HG03521 (cell line): ENCODE measurements at regions not wholly inside any gene's neighbourhood (a gene's known extent, or its start where the extent isn't known, plus 50 kb on each side); places are given as distances from the start of the nearest gene placed in this dataset.
"Not testable (repeated sequence)": the region's sequence is repeated elsewhere in the genome, so short reads cannot be mapped to it uniquely, and the experiment has no call there.

Experiments
- ATAC-seq: cut with Tn5 transposase; IDR thresholded peaks from one replicate; pipeline ENCODE4 v1.9.1; 2021; ENCODE audit warnings: mild to moderate bottlenecking, moderate library complexity; ENCODE audit not compliant: unreplicated experiment

DNA sequence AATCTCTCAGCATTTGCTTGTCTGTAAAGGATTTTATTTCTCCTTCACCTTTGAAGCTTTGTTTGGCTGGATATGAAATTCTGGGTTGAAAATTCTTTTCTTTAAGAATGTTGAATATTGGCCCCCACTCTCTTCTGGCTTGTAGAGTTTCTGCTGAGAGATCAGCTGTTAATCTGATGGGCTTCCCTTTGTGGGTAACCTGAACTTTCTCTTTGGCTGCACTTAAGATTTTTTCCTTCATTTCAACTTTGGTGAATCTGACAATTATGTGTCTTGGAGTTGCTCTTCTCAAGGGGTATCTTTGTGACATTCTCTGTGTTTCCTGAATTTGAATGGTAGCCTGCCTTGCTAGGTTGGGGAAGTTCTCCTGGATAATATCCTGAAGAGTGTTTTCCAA, 189.4 kb downstream of the TTC6 start:
- ATAC-seq = not testable (repeated sequence)

DNA sequence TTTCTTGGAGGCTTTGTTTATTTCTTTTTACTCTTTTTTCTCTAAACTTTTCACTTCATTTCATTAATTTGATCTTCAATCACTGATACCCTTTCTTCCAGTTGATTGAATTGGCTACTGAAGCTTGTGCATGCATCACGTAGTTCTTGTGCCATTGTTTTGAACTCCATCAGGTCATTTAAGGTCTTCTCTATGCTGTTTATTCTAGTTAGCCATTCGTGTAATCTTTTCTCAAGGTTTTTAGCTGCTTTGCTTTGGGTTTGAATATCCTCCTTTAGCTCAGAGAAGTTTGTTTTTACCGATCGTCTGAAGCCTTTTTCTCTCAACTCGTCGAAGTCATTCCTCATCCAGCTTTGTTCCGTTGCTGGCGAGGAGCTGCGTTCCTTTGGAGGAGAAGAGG, 189.9 kb downstream of the TTC6 start:
- ATAC-seq = not testable (repeated sequence)

DNA sequence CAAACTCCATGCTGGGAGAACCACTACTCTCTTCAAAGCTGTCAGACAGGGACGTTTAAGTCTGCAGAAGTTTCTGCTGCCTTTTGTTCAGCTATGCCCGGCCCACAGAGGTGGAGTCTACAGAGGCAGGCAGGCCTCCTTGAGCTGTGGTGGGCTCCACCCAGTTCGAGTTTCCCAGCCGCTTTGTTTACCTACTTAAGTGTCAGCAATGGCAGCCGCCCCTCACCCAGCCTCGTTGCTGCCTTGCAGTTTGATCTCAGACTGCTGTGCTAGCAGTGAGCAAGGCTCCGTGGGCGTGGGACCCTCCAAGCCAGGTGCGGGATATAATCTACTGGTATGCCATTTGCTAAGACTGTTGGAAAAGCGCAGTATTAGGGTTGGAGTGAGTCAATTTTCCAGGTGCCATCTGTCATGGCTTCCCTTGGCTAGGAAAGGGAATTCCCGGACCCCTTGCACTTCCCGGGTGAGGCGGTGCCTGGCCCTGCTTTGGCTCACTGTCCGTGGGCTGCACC, 190.7 kb downstream of the TTC6 start:
- not testable (repeated sequence) for ATAC-seq

DNA sequence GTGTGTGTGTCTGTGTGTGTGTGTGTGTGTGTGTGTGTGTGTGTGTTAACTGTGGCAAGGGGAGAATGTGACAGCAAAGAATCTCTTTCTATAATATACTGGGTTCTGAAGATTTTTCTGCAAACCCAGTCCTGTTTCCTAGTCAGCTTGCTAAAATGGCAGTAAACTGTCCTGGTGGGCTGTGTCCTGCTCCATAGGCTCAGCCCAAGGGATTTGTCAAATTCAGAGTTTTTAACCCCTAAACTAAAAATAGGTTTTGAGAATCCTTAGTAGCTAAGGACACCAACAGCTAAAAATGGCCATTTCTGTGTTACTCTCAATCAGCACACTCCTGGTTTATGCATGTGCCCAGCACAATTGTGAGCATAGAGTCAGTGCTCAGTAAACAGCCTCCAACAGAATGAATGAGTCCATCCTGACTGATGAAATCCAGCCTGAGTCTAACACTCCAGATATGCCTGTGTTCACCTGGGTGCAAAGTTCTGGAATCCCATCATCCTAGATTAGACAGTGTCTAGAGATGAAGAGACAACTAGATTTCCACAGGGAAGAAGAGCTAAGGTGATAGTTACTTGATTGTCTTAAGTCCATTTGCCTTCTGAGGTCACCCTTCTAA, 192.6 kb downstream of the TTC6 start:
- ATAC-seq = no peak

DNA sequence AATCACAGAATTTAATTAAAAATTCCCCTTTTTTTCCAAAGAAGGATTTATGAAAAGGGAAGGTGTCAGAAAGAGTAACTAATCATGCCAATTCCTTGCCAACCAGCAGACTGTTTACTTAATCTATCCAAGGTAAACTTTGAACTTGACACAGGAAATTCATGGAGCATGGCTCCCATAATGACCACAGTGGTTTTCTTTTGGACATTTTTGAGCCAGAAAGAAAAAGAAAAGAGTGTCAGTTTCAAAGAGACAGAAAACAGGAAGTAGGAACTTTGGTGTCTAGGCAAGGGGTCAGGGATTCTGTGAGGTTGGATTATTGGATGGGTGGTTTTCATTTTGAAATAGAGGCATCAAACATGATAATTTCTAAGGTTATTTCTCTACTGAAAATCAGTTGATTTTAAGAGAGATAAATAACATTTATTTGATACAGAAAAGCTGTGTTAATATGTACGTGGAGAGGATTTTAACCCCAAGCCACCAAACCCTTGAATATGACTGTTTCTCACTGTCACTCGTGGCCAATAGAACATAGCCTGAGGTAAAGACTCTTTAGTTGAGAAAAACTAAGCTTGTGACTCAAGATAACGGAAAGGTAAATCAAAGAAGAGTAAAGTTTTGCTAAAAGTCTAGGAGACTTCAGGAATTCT, 196.1 kb downstream of the TTC6 start:
- no peak for ATAC-seq

DNA sequence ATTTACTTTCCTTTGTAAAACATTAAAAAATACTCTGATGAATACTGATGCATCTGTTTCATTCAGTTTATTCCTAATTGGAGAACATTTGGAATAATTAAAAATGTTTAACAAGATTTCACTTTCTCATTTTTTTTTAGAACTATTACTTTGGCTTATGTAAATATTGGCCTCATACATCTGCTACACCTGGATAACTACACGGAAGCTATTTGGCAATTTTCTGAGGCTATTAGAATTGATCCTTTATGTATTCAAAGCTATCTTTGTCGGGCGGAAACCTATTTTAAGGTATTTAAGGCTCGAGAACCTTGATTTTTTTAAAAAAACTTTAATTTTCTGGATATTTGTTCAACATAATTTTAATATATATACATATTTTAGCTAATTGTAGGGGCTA, 196.7 kb downstream of the TTC6 start:
- no peak for ATAC-seq

DNA sequence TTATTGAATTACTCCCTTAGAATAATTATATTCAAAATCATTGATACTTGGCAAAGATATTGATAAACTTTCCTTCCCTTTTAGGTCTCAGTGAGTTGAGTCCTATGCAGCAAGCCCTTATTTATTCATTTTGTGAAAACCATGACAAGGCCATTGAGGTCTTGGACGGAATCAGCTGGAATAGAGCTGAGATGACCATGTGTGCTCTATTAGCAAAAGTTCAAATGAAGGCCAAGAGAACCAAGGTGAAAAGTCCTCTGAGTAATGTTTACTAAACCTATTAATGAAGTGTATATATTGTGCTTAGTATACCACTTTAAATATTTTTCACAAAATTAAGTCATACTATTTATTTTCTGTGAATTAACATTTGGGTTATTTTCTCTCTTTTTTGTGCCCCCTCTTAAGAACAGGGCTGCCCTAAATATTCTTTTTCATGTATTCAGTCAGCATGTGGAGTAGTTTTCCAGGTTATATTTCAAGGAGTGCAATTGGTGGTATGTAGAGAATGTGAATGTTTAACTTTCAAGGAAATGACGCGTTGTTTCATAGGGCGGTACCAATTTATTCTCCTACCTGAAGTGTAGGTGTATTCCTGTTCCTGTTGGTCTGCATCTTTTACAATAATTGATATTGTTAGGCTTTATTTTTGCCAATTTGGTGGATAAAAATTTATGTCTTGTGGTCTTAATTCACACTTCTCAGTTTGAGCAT, 201.4 kb downstream of the TTC6 start:
- no peak for ATAC-seq

DNA sequence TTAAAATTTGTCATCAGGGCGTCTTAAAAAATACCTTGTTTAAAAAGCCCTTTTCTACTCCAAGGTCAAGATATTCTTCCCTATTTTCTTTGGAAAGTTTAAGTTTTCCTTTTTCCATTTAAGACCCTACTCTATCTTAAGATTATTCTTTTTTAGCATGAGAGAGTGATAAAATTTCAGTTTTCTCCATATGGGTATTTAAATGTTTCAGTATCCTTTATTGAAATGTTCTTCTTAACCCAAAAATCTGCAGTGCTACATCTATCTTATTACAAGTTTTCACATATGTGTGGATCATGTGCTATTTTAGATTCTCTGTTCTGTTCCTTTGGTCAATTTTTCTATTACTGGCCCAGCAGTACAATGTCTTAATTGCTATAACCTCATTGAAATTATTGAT, 202.2 kb downstream of the TTC6 start:
- no peak for ATAC-seq

DNA sequence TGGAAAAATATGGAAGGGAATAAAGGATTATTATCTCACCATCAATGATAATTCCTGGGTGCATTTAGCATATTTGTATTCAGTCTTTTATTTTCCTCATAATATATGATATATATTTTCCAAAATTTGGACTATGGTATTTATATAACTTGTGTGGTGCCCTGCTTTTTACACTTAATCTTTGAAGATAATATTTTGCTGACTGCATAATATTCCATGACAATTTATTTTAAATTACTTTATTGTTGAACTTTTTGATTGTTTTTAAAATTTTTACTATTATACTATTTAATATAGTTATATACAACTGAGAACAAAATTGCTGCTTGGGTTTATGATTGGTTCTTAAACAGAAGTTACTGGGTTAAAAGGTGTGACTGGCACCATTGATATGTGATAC, 212.3 kb downstream of the TTC6 start:
- no peak for ATAC-seq

DNA sequence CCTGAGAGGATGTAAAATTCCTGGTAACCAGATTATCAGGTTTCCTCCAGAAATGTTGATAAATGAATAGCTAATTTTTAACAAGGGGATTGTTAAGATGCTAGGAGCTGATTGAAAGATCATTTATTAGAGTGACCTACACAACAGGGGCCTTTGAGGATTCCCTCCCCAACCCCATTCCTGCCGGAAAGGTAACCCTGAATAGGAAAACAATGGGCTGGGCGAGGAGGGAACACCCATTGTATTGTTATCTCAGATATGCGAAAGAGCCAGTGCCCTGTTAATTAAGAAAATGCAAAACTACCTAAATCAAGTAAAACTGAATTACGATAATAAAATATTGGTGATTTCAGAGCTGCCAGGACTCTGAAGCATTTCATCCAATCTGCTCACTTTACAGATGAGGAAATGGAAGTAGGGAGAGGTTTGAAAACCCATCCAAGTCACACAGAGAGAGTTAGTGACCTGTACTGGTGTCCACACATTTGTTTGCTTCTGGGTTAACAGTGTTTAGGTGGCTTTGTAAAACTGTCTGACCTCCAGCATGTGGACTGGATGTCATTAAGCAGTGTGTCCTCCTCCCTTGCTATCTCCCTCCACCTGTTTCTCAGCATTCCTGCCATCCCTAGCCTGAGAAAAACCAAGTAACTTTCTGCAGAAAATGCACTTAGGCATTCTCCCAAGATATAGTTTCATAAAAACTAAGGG, 214.8 kb downstream of the TTC6 start:
- ATAC-seq = no peak

DNA sequence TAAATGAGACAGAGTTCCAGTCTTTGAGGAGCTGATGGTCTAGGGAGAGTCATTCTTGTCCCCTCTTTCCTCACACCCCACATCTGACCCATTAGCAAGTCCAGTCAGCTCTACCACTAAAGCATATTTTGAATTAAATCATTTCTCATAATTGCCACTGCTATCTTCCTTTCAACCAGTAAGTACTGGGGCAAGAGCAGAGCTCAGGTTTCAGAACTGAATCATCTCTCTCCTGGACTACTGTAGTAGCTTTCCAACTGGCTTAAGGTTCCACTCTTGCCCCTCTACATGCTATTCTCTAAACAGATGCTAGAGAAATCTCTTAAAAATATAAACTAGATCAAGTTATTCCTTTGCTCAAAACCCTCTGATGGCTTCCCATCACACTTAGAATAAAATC, 218.3 kb downstream of the TTC6 start:
- ATAC-seq = no peak

DNA sequence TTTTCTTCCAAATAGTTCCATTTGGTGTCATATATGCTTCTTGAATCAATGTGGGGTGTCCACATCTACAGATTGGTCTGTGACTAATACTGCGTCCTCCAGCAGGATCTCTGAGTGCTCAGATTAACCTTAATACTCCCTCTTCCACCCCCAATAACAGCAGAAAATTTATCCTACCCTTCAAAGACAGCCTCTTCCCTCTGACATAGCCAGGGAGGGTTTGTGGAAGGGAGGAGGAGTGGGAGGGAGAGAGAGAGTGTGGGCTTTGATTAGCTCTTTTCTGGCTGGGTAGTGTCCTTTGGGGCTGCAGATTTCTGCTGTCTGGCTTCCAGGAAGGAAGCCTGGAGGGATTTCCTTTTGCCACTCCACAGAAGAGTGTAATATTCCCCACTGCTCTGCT, 220.7 kb downstream of the TTC6 start:
- ATAC-seq = no peak

DNA sequence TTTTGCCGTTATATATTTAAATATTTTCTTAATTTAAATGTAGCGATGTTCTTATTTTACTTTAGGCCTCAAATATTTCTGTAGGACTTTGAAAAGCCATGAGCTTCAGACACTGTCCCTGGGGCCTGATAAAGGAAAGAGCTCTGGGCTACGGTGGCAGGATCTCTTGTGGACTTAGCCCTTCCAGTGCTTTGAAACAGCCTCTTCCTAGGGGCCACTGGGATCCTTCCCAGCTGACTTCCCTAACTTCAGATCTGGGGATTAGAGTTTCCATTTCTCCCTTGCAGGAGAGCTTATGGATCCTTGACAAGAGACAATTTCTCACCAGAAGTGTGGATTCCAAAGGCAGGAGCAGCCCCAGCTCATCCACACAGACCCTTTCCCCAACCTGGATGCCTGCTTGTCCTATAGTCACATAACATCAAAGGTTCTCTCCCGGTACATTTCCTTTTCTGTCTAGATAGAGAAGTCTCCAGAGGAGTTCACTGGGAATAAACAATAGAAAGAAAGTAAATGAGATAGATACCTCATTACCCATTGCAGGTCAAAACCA, 221.4 kb downstream of the TTC6 start:
- no peak for ATAC-seq

DNA sequence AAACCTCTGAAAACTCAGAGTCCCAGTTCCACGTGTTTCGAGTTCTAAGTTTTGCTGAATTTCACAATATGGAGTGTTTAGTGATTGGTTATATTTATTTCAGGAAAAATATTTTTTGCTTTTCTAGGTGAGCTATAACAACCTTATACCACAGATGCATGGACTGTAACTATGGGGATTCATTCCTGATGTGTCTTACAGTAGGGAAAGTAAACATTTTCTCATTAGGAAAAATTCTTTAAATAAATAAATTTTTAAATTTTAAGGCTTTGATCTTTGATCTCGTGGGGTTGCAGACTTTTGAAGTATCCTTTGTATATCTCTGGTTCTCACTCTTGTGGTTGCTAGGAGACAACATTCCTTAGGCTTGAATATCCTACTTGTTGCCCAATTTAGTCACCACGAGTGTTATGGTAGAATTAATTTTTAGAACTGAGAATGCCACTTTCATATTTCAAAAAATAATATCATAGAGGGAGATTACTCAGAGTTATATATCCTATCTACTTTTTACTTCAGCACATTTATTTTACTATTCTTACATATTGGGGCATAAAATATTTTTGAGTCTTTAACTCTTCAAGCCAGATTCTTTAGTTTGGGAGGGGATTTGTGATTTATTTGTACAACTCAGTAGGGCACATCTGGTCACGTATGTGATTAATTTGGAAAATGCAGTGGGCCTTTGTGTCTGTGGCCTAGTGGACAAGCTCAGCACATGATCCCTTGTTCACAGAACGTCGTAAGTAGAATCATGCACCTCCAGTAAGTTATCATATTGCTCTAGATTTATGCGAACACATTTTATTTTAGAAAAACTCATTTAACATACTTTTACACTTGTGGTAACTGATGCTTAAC, 224.0 kb downstream of the TTC6 start:
- ATAC-seq = no peak

DNA sequence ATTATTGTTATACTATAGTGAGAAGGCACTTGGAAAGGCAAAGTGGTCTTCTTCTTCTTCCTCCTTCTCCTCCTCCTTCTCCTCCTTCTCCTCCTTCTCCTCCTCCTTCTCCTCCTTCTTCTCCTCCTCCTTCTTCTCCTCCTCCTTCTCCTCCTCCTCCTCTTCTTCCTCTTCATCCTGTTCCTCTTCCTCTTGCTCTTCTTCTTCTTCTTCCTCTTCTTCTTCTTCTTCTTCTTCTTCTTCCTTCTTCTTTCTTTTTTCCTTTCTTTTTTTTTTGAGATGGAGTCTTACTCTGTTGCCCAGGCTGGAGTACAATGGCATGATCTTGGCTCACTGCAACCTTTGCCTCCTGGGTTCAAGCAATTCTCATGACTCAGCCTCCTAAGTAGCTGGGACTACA, 225.4 kb downstream of the TTC6 start:
- not testable (repeated sequence) for ATAC-seq

DNA sequence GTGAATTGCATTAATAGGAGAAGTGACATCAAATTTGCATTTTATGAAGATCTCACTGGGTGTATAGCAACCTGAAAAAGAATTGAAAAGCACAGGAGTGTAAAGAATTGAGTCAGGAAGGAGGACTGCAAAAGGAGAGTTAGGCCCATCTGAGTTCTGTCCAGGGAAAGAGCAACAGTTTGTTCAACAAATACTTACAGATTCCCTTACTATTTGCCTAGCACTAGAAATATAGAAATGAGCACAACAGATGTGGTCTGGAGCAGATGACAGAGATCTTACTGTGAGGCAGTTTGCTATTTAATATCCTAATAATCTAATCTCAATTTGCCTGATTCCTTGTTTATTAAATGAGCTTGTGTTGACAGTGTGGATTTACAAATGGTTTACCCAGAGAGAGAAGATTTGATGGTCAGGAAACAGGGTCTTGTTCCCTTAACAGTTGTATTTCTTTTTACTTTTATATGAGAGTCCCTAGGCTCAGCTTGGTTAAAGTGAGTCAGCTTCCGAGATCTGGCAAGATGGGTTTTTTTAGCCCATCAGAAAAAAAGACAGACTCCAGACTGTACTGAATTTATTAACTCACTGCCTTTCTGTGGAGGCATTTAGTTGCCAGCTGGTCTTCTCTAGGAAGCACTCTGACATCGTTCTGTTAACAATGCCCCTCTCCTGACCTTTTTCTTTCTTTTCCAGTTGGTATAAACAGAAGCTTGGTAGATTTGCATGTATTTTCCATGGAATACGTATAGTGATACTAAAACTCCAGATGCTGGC, 229.7 kb downstream of the TTC6 start:
- ATAC-seq = no peak

DNA sequence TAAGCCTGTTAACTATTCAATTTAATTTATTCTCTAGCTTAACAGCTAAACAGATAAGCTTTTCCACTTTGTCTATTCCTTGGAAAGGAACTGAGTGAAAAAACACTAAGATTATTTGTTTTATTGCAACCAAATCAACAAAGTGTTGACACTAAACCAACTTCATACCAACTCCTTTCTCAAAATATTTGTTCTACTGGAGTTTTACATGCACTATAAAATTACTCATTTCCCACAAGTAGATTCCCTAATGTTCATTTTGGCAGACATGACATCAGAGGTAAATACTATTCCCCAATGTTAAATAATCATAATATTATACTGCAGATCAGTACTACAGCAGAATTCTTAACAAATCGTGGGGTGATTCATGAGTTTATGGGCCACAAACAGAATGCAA, 231.4 kb downstream of the TTC6 start:
- no peak for ATAC-seq

DNA sequence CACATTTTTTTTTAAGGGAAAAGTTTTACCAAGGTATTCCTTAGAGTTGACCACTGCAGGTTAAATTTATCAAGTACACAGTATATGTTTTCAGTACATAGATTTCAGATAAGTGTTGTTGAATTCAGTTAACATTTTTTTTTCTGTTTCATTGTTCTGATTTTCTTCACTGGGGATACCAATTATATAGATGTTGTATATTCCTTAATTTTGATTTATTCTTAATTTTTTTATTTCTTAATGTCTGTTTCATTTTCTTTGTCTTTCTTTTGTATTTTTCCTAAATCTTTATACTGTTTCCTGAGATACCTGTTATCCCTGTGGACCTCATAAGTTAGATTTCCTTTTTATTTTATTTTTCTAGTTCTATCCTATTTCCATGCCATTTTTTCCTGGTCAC, 234.8 kb downstream of the TTC6 start:
- ATAC-seq = no peak

DNA sequence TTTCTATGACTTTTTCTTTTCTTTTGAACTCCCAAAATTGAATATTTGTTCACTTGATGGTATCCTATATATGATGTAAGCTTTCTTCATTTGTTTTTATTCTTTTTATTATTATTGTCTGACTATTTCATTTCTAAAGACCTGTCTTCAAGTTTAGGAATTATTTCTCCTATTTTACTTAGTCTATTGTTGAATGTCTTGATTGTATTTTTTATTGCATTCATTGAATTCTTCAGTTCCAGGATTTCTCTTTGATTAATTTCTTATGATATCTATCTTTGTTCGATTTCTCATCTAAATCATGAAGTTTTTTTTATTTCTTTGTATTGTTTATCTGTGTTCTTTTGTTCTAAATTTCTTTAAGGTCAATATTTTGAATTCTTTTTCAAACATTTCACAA, 238.8 kb downstream of the TTC6 start:
- no peak for ATAC-seq

DNA sequence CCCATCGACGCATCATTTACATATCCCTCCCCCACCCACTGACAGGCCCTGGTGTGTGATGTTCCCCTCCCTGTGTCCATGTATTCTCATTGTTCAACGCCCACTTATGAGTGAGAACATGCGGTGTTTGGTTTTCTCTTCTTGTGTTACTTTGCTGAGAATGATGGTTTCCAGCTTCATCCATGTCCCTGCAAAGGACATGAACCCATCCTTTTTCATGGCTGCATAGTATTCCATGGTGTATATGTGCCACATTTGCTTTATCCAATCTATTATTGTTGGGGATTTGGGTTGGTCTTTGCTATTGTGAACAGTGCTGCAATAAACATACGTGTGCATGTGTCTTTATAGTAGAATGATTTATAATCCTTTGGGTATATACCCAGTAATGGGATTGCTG, 243.3 kb downstream of the TTC6 start:
- not testable (repeated sequence) for ATAC-seq
